WTC11 (cell line): ENCODE measurements at regions not wholly inside any gene's neighbourhood (a gene's known extent, or its start where the extent isn't known, plus 50 kb on each side); places are given as distances from the start of the nearest gene placed in this dataset.
"Not testable (repeated sequence)": the region's sequence is repeated elsewhere in the genome, so short reads cannot be mapped to it uniquely, and the experiment has no call there.

Source experiments
- ATAC-seq: fragments of 200-7000 bp; cut with Tn5 transposase; 2 replicates; pipeline ENCODE4 v1.10.0; 2021; ENCODE audit warnings: mild to moderate bottlenecking, moderate library complexity
- CTCF ChIA-PET: fragments of 300-600 bp; sonication (Branson Sonifier 250); formaldehyde crosslinking; loops from one replicate; lab custom pipeline; 2021; ENCODE audit warnings: antibody characterized with exemption; lab: Charles Lee
- POLR2A ChIA-PET: fragments of 350-600 bp; sonication (Branson Sonifier 250); formaldehyde crosslinking; loops from one replicate; lab custom pipeline; 2021; ENCODE audit warnings: antibody characterized with exemption; lab: Charles Lee
- DNase-seq: peaks from one replicate; pipeline ENCODE4 v3.0.0; 2021; ENCODE audit warnings: low spot score
- H3K27ac Mint-ChIP-seq: 2 replicates; pipeline ENCODE4 v1.8.0; 2021; ENCODE audit warnings: mixed read lengths
- H3K27me3 Mint-ChIP-seq: 2 replicates; pipeline ENCODE4 v1.8.0; 2021; ENCODE audit warnings: low read depth, mild to moderate bottlenecking, moderate library complexity, mixed read lengths
- H3K36me3 Mint-ChIP-seq: 2 replicates; pipeline ENCODE4 v1.8.0; 2021; ENCODE audit warnings: mixed read lengths
- H3K4me1 Mint-ChIP-seq: 2 replicates; pipeline ENCODE4 v1.8.0; 2022; ENCODE audit warnings: mixed read lengths
- H3K4me3 Mint-ChIP-seq: 2 replicates; pipeline ENCODE4 v1.8.0; 2021; ENCODE audit warnings: mild to moderate bottlenecking, moderate library complexity, mixed read lengths
- H3K9me3 Mint-ChIP-seq: 2 replicates; pipeline ENCODE4 v1.8.0; 2021; ENCODE audit warnings: mixed read lengths
- AR ChIP-seq: fragments of 250-450 bp; sonication (Bioruptor Pico); IDR thresholded peaks from 2 replicates; pipeline ENCODE4 v1.9.0; 2021; ENCODE audit warnings: mild to moderate bottlenecking
- ATF1 ChIP-seq: sonication (generic); formaldehyde crosslinking; IDR thresholded peaks from 2 replicates; pipeline ENCODE4 v1.8.1; 2023; ENCODE audit warnings: mild to moderate bottlenecking, moderate library complexity, missing genetic modification reagents
- CDX4 ChIP-seq: fragments of 250-450 bp; sonication (Bioruptor Pico); IDR thresholded peaks from 2 replicates; pipeline ENCODE4 v1.9.0; 2021; ENCODE audit warnings: moderate library complexity, mild to moderate bottlenecking, inconsistent platforms, borderline replicate concordance
- ETV6 ChIP-seq: sonication (generic); formaldehyde crosslinking; IDR thresholded peaks from 2 replicates; pipeline ENCODE4 v1.8.1; 2022; ENCODE audit warnings: mild to moderate bottlenecking, missing genetic modification reagents
- NFE2L1 ChIP-seq: sonication (generic); formaldehyde crosslinking; IDR thresholded peaks from 2 replicates; pipeline ENCODE4 v1.8.1; 2023; ENCODE audit warnings: missing genetic modification reagents
- PREB ChIP-seq: sonication (generic); formaldehyde crosslinking; IDR thresholded peaks from 2 replicates; pipeline ENCODE4 v1.8.1; 2022; ENCODE audit warnings: mild to moderate bottlenecking, missing genetic modification reagents, moderate library complexity, borderline replicate concordance
- SMAD3 ChIP-seq: sonication (generic); formaldehyde crosslinking; IDR thresholded peaks from 2 replicates; pipeline ENCODE4 v1.8.0; 2022; ENCODE audit warnings: missing genetic modification reagents, mild to moderate bottlenecking, borderline replicate concordance
- ZMAT4 ChIP-seq: fragments of 250-450 bp; sonication (Bioruptor Pico); IDR thresholded peaks from 2 replicates; pipeline ENCODE4 v1.9.0; 2021; ENCODE audit warnings: mild to moderate bottlenecking
- TF ChIP-seq, protein P1 (sequence below): sonication (generic); formaldehyde crosslinking; IDR thresholded peaks from 2 replicates; pipeline ENCODE4 v1.8.0; 2023; ENCODE audit warnings: missing genetic modification reagents, mild to moderate bottlenecking, borderline replicate concordance

GRCh38 chrY:14410549-14411030 is 113.7 kb upstream of the NLGN4Y start:
- H3K36me3 Mint-ChIP-seq, H3K9me3 Mint-ChIP-seq, CTCF ChIA-PET, ATAC-seq, POLR2A ChIA-PET, H3K27me3 Mint-ChIP-seq: not testable (repeated sequence)
- Mint-ChIP-seq H3K4me3 (peak overlapping the region; percentile 48), H3K4me1 (peaks cover 47% of the 10 kb centered on the region), H3K27ac (peak overlapping the region; percentile 65; the same call in 1 of the 2 replicates)
- DNase-seq: peak; percentile 44

- Mint-ChIP-seq H3K27me3 (no peaks in the 10 kb centered on the region), H3K4me1 (peaks cover 47% of the 10 kb centered on the region), H3K4me3 (peak overlapping the region; percentile 31; the same call in 1 of the 2 replicates), H3K27ac (no peak overlapping the region), H3K36me3 (no peaks in the 10 kb centered on the region), H3K9me3 (no peaks in the 10 kb centered on the region)
- TF ChIP-seq ZMAT4 (CRISPR knock-in tag) (no peak), CDX4 (no peak)
- CTCF ChIA-PET: no interaction called here
- no peak for DNase-seq
- ATAC-seq: peak; percentile 68
- POLR2A ChIA-PET: no interaction called here
Measured at GRCh38 chrY:14411334-14411733, 113.0 kb upstream of the NLGN4Y start.

DNA sequence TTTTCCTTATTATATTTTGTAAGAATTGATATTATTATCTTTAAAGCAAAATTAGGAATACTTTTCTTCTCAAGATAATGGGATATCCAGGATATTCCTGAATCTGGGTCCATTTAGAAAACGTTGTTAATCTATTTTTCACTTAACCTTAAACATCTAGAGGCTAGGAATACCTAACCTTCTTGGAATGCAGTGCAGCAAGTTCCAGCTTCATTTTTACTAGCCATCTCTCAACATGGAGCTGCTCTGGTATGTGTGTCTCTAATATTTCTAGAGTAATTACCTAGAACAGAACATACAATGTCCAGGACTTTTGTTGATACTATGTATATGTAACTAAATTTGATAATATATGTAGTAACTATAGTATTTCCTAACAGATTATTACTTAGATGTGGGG is 87.8 kb upstream of the NLGN4Y start:
- peaks cover 9% of the 10 kb centered on the region for H3K36me3 Mint-ChIP-seq
- no peak for DNase-seq
- H3K4me3 Mint-ChIP-seq: no peak overlapping the region
- TF ChIP-seq, protein P1, sequence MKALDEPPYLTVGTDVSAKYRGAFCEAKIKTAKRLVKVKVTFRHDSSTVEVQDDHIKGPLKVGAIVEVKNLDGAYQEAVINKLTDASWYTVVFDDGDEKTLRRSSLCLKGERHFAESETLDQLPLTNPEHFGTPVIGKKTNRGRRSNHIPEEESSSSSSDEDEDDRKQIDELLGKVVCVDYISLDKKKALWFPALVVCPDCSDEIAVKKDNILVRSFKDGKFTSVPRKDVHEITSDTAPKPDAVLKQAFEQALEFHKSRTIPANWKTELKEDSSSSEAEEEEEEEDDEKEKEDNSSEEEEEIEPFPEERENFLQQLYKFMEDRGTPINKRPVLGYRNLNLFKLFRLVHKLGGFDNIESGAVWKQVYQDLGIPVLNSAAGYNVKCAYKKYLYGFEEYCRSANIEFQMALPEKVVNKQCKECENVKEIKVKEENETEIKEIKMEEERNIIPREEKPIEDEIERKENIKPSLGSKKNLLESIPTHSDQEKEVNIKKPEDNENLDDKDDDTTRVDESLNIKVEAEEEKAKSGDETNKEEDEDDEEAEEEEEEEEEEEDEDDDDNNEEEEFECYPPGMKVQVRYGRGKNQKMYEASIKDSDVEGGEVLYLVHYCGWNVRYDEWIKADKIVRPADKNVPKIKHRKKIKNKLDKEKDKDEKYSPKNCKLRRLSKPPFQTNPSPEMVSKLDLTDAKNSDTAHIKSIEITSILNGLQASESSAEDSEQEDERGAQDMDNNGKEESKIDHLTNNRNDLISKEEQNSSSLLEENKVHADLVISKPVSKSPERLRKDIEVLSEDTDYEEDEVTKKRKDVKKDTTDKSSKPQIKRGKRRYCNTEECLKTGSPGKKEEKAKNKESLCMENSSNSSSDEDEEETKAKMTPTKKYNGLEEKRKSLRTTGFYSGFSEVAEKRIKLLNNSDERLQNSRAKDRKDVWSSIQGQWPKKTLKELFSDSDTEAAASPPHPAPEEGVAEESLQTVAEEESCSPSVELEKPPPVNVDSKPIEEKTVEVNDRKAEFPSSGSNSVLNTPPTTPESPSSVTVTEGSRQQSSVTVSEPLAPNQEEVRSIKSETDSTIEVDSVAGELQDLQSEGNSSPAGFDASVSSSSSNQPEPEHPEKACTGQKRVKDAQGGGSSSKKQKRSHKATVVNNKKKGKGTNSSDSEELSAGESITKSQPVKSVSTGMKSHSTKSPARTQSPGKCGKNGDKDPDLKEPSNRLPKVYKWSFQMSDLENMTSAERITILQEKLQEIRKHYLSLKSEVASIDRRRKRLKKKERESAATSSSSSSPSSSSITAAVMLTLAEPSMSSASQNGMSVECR (CRISPR knock-in tag): no peak
- TF ChIP-seq ETV6 (CRISPR knock-in tag) (no peak), SMAD3 (CRISPR knock-in tag) (no peak), NFE2L1 (no peak), ATF1 (CRISPR knock-in tag) (no peak), PREB (CRISPR knock-in tag) (no peak), AR (CRISPR knock-in tag) (no peak)
- TF ChIP-seq, all 79 proteins: peak for 0
- no peak overlapping the region for H3K27ac Mint-ChIP-seq
- H3K4me1 Mint-ChIP-seq: no peaks in the 10 kb centered on the region
- H3K9me3 Mint-ChIP-seq: peaks cover 21% of the 10 kb centered on the region
- no peaks in the 10 kb centered on the region; the same call in 1 of the 2 replicates for H3K27me3 Mint-ChIP-seq
- POLR2A ChIA-PET: no interaction called here
- ATAC-seq: no peak
- CTCF ChIA-PET: no interaction called here
